Neural cell (in vitro differentiated cells): ENCODE measurements at regions not wholly inside any gene's neighbourhood (a gene's known extent, or its start where the extent isn't known, plus 50 kb on each side); places are given as distances from the start of the nearest gene placed in this dataset.

ENCODE experiments used
- H2AFZ ChIP-seq: fragments of 200-600, 300-800 bp; sonication (generic), shearing (Covaris generic); 2 replicates; pipeline ENCODE4 v1.6.0; 2014; ENCODE audit warnings: low read depth, mild to moderate bottlenecking, antibody characterized with exemption, low read length, moderate library complexity
- H3F3A ChIP-seq: fragments of 200-600 bp; shearing (Covaris generic); 2 replicates; pipeline ENCODE4 v1.6.1; 2016; ENCODE audit warnings: mild to moderate bottlenecking, moderate library complexity, mixed read lengths, antibody characterized with exemption, low read length; ENCODE audit not compliant: insufficient read depth, poor library complexity, severe bottlenecking
- H3K27ac ChIP-seq: fragments of 200-600, 300-800 bp; sonication (generic), shearing (Covaris generic); 2 replicates; pipeline ENCODE4 v1.5.1; 2014; ENCODE audit warnings: mild to moderate bottlenecking, low read length, moderate library complexity
- H3K27me3 ChIP-seq: fragments of 300-800, 200-600 bp; sonication (generic), shearing (Covaris generic); 2 replicates; pipeline ENCODE4 v1.6.0; 2014; ENCODE audit warnings: mild to moderate bottlenecking, low read depth, low read length, moderate library complexity; ENCODE audit not compliant: insufficient read depth
- H3K36me3 ChIP-seq: fragments of 300-800, 200-600 bp; sonication (generic), shearing (Covaris generic); 2 replicates; pipeline ENCODE4 v1.5.1; 2014; ENCODE audit warnings: mild to moderate bottlenecking, antibody characterized with exemption, low read length, moderate library complexity; ENCODE audit not compliant: insufficient read depth
- H3K4me2 ChIP-seq: fragments of 300-800, 200-600 bp; sonication (generic), shearing (Covaris generic); 2 replicates; pipeline ENCODE4 v1.6.0; 2014; ENCODE audit warnings: mild to moderate bottlenecking, low read length
- H3K4me3 ChIP-seq: fragments of 300-800, 200-600 bp; sonication (generic), shearing (Covaris generic); 2 replicates; pipeline ENCODE4 v1.5.1; 2014; ENCODE audit warnings: mild to moderate bottlenecking, low read length, moderate library complexity
- H3K79me2 ChIP-seq: fragments of 200-600 bp; shearing (Covaris generic); replicated peaks from 2 replicates; pipeline ENCODE4 v1.6.0; 2014; ENCODE audit warnings: mild to moderate bottlenecking, low read length, moderate library complexity; ENCODE audit not compliant: insufficient read depth
- H3K9ac ChIP-seq: fragments of 300-800, 200-600 bp; sonication (generic), shearing (Covaris generic); 2 replicates; pipeline ENCODE4 v1.6.1; 2016; ENCODE audit warnings: mild to moderate bottlenecking, low read length, mixed read lengths
- H3K9me2 ChIP-seq: fragments of 200-600 bp; shearing (Covaris generic); 2 replicates; pipeline ENCODE4 v1.6.1; 2016; ENCODE audit warnings: mild to moderate bottlenecking, low read length, mixed read lengths; ENCODE audit not compliant: insufficient read depth
- H3K9me3 ChIP-seq: fragments of 200-600, 300-800 bp; sonication (generic), shearing (Covaris generic); 2 replicates; pipeline ENCODE4 v1.6.1; 2016; ENCODE audit warnings: mild to moderate bottlenecking, mixed run types, low read length, moderate library complexity, mixed read lengths
- H4K20me1 ChIP-seq: fragments of 200-600 bp; shearing (Covaris generic); 2 replicates; pipeline ENCODE4 v1.6.1; 2016; ENCODE audit warnings: mild to moderate bottlenecking, mixed run types; ENCODE audit not compliant: insufficient read depth
- CTCF ChIP-seq: fragments of 450-650 bp; IDR thresholded peaks from 2 replicates; pipeline ENCODE4 v1.5.1; 2014; ENCODE audit warnings: antibody characterized with exemption, mild to moderate bottlenecking, moderate library complexity; ENCODE audit not compliant: poor library complexity, severe bottlenecking
- EP300 ChIP-seq: fragments of 450-650 bp; conservative IDR thresholded peaks from 2 replicates; pipeline ENCODE4 v1.6.1; 2014; ENCODE audit warnings: antibody characterized with exemption, mild to moderate bottlenecking, moderate library complexity; ENCODE audit not compliant: poor library complexity, severe bottlenecking
- EZH2 ChIP-seq: fragments of 200-600, 300-800 bp; shearing (Covaris generic), sonication (generic); IDR thresholded peaks from 2 replicates; pipeline ENCODE4 v1.6.1; 2014; ENCODE audit warnings: antibody characterized with exemption, low read length, borderline replicate concordance, mild to moderate bottlenecking; ENCODE audit not compliant: insufficient read depth, poor library complexity, severe bottlenecking
- MXI1 ChIP-seq: fragments of 450-650 bp; conservative IDR thresholded peaks from 2 replicates; pipeline ENCODE4 v1.6.1; 2014; ENCODE audit warnings: antibody characterized with exemption, mild to moderate bottlenecking; ENCODE audit not compliant: poor library complexity, severe bottlenecking
- POLR2AphosphoS5 ChIP-seq: IDR thresholded peaks from 2 replicates; pipeline ENCODE4 v1.6.1; 2012
- RAD21 ChIP-seq: fragments of 450-650 bp; conservative IDR thresholded peaks from 2 replicates; pipeline ENCODE4 v1.6.1; 2014; ENCODE audit warnings: antibody characterized with exemption, mild to moderate bottlenecking, moderate library complexity
- REST ChIP-seq: IDR thresholded peaks from 2 replicates; pipeline ENCODE4 v1.6.1; 2012; ENCODE audit warnings: borderline replicate concordance
- SMC3 ChIP-seq: fragments of 450-650 bp; conservative IDR thresholded peaks from 2 replicates; pipeline ENCODE4 v1.6.1; 2014; ENCODE audit warnings: antibody characterized with exemption, mild to moderate bottlenecking, moderate library complexity; ENCODE audit not compliant: poor library complexity
- TAF1 ChIP-seq: IDR thresholded peaks from 2 replicates; pipeline ENCODE4 v1.6.1; 2012; ENCODE audit warnings: low read depth

GRCh38 chr1:168911370-168911769 lies 182.4 kb upstream of the DPT start:
- no peak overlapping the region for H3K9ac ChIP-seq
- H4K20me1 ChIP-seq: no peaks in the 10 kb centered on the region
- no peak overlapping the region for H3K27ac ChIP-seq
- H3K36me3 ChIP-seq: no peaks in the 10 kb centered on the region
- no peak overlapping the region for H2AFZ ChIP-seq
- H3F3A ChIP-seq: no peaks in the 10 kb centered on the region
- H3K27me3 ChIP-seq: no peaks in the 10 kb centered on the region
- H3K4me2 ChIP-seq: no peak overlapping the region
- TF ChIP-seq MXI1: no peak
- no peak for TF ChIP-seq EZH2
- TF ChIP-seq CTCF: no peak
- no peak for TF ChIP-seq EP300
- TF ChIP-seq REST: no peak
- no peak for TF ChIP-seq SMC3
- TF ChIP-seq TAF1: no peak
- no peak for TF ChIP-seq POLR2AphosphoS5
- no peak for TF ChIP-seq RAD21
- no peak overlapping the region for H3K4me3 ChIP-seq
- H3K9me3 ChIP-seq: no peaks in the 10 kb centered on the region
- no peaks in the 10 kb centered on the region for H3K9me2 ChIP-seq
- H3K79me2 ChIP-seq: no peaks in the 10 kb centered on the region

GRCh38 chr1:168913711-168914463 lies 184.9 kb upstream of the DPT start:
- no peaks in the 10 kb centered on the region for H3K9me3 ChIP-seq
- no peak overlapping the region for H3K27ac ChIP-seq
- TF ChIP-seq EZH2: no peak
- TF ChIP-seq RAD21: no peak
- TF ChIP-seq TAF1: no peak
- TF ChIP-seq REST: no peak
- H4K20me1 ChIP-seq: no peaks in the 10 kb centered on the region
- no peak overlapping the region for H3K4me3 ChIP-seq
- no peaks in the 10 kb centered on the region for H3K9me2 ChIP-seq
- no peak overlapping the region for H3K4me2 ChIP-seq
- H3K36me3 ChIP-seq: no peaks in the 10 kb centered on the region
- no peaks in the 10 kb centered on the region for H3K27me3 ChIP-seq
- H3K79me2 ChIP-seq: no peaks in the 10 kb centered on the region
- H2AFZ ChIP-seq: no peak overlapping the region
- H3F3A ChIP-seq: no peaks in the 10 kb centered on the region
- H3K9ac ChIP-seq: no peak overlapping the region
